Left lung (tissue), 4 donors: ENCODE measurements at regions not wholly inside any gene's neighbourhood (a gene's known extent, or its start where the extent isn't known, plus 50 kb on each side); places are given as distances from the start of the nearest gene placed in this dataset.
A peak's percentile ranks its signal among the peaks of the same experiment; 100 is the strongest.

Experiments
- ATAC-seq: fragments of 200-7000 bp; cut with Tn5 transposase; one replicate; pipeline ENCODE4 v1.9.1; 2020; ENCODE audit warnings: moderate library complexity
- DNase-seq, 4 donors: peaks; one replicate each; pipeline ENCODE4 v3.0.0-alpha.2; 2013 to 2020
- H3K27ac ChIP-seq, 2 donors: fragments of 200-600 bp; sonication (generic) in 1 of 2; one replicate each; pipeline versions ENCODE4 v1.5.0 to v1.8.0; 2020 to 2021
- H3K27me3 ChIP-seq, 2 donors: fragments of 200-600 bp; sonication (generic) in 1 of 2; one replicate each; pipeline versions ENCODE4 v1.5.0 to v1.8.0; 2020 to 2021
- H3K36me3 ChIP-seq, 2 donors: fragments of 200-600 bp; sonication (generic) in 1 of 2; one replicate each; pipeline versions ENCODE4 v1.5.0 to v1.8.0; 2020 to 2021
- H3K4me1 ChIP-seq, 2 donors: fragments of 200-600 bp; one replicate each; pipeline ENCODE4 v1.8.0; 2021
- H3K4me3 ChIP-seq, 2 donors: fragments of 200-600 bp; sonication (generic) in 1 of 2; one replicate each; pipeline versions ENCODE4 v1.5.0 to v1.8.0; 2020 to 2021; ENCODE audit warnings: mild to moderate bottlenecking in 1 of 2
- H3K9me3 ChIP-seq, 2 donors: fragments of 200-600 bp; sonication (generic) in 1 of 2; one replicate each; pipeline versions ENCODE4 v1.5.0 to v1.8.0; 2020 to 2021
- intact Hi-C, 2 donors: fragments of 100-400 bp; cut with DNase I; formaldehyde crosslinking; loops; one replicate each; pipeline versions ENCODE4 v1.11.2 to v1.14.2; 2022
- TF ChIP-seq, protein P1 (sequence below), 2 donors: fragments of 200-600 bp; sonication (generic) in 1 of 2; IDR thresholded peaks; one replicate each; pipeline versions ENCODE4 v1.5.0 to v1.8.0; 2021; ENCODE audit warnings: antibody characterized with exemption in 2 of 2
- donor health status: DM: no; HTN: yes; CAD: no.
- donor health status: DM: no; HTN: no; CAD: no.

DNA sequence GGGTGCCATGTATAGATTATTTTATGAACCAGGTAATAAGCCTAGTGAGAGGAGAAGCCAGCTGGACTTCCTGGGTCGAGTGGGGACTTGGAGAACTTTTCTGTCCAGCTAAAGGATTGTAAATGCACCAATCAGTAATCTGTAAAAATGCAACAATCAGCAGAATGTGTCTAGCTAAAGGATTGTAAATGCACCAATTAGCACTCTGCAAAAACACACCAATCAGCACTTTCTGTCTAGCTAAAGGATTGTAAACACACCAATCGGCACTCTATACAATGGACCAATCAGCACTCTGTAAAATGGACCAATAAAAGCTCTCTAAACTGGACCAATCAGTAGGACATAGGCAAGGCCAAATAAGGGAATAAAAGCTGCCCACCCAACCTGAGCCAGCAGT is 392.9 kb downstream of the KDM5D start:
- H3K36me3 ChIP-seq = no peaks in the 10 kb centered on the region
- intact Hi-C loops = no loop called here
- H3K27ac ChIP-seq = no peak overlapping the region
- no peaks in the 10 kb centered on the region for H3K27me3 ChIP-seq
- no peak for ATAC-seq
- TF ChIP-seq, protein P1, sequence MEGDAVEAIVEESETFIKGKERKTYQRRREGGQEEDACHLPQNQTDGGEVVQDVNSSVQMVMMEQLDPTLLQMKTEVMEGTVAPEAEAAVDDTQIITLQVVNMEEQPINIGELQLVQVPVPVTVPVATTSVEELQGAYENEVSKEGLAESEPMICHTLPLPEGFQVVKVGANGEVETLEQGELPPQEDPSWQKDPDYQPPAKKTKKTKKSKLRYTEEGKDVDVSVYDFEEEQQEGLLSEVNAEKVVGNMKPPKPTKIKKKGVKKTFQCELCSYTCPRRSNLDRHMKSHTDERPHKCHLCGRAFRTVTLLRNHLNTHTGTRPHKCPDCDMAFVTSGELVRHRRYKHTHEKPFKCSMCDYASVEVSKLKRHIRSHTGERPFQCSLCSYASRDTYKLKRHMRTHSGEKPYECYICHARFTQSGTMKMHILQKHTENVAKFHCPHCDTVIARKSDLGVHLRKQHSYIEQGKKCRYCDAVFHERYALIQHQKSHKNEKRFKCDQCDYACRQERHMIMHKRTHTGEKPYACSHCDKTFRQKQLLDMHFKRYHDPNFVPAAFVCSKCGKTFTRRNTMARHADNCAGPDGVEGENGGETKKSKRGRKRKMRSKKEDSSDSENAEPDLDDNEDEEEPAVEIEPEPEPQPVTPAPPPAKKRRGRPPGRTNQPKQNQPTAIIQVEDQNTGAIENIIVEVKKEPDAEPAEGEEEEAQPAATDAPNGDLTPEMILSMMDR (IDR thresholded peaks at IDR 0.05) = no peak
- DNase-seq = no peak
- no peak overlapping the region for H3K4me3 ChIP-seq
- no peaks in the 10 kb centered on the region for H3K9me3 ChIP-seq
- H3K4me1 ChIP-seq = no peaks in the 10 kb centered on the region

DNA sequence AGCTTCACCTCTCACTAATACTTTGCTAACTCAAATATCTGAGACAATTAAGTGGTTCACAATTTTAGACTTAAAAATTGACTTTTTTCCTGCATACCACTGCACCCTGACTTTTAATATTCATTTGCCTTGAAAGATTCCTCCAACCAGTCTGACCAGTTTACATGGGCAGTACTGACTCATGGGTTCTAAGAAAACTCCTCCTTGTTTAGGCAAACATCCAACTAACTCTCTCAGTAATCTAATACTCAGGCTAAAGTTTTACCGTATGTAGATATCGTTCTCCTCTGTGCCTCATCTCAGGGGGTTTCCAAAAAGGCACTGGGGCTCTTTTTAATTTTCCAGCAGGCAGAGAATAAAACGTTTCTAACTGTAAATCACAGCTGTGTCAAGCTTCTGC is 422.8 kb downstream of the KDM5D start:
- Histone ChIP-seq H3K9me3 (peaks cover 0 to 29% of the 10 kb centered on the region in 2 donors), H3K4me1 (no peaks in the 10 kb centered on the region), H3K27me3 (no peaks in the 10 kb centered on the region), H3K27ac (no peak overlapping the region), H3K4me3 (no peak overlapping the region), H3K36me3 (no peaks in the 10 kb centered on the region)
- intact Hi-C loops = no loop called here
- ATAC-seq (no peak), DNase-seq (peak in 1 of 4 donors; percentile 21)
- TF ChIP-seq, protein P1 (IDR thresholded peaks at IDR 0.05) = no peak

GRCh38 chrY:19319135-19319534 is 425.4 kb downstream of the KDM5D start:
- intact Hi-C loops = no loop called here
- H3K4me3 ChIP-seq = no peak overlapping the region
- TF ChIP-seq, protein P1 (IDR thresholded peaks at IDR 0.05) = no peak
- no peaks in the 10 kb centered on the region for H3K36me3 ChIP-seq
- H3K27ac ChIP-seq = no peak overlapping the region
- H3K27me3 ChIP-seq = no peaks in the 10 kb centered on the region
- no peaks in the 10 kb centered on the region for H3K4me1 ChIP-seq
- ATAC-seq (no peak), DNase-seq (no peak)
- H3K9me3 ChIP-seq = peaks cover 0 to 29% of the 10 kb centered on the region in 2 donors

- Histone ChIP-seq H3K4me3 (no peak overlapping the region), H3K27ac (no peak overlapping the region), H3K36me3 (no peaks in the 10 kb centered on the region), H3K27me3 (no peaks in the 10 kb centered on the region), H3K4me1 (no peaks in the 10 kb centered on the region), H3K9me3 (peaks cover 0 to 29% of the 10 kb centered on the region in 2 donors)
- DNase-seq (no peak), ATAC-seq (no peak)
- intact Hi-C loops = no loop called here
- TF ChIP-seq, protein P1 (IDR thresholded peaks at IDR 0.05) = no peak
Measured at GRCh38 chrY:19317271-19317987, 427.1 kb downstream of the KDM5D start.

- DNase-seq (no peak), ATAC-seq (no peak)
- no peaks in the 10 kb centered on the region for H3K36me3 ChIP-seq
- intact Hi-C loops = no loop called here
- H3K4me3 ChIP-seq = no peak overlapping the region
- no peaks in the 10 kb centered on the region for H3K4me1 ChIP-seq
- no peak overlapping the region for H3K27ac ChIP-seq
- H3K27me3 ChIP-seq = no peaks in the 10 kb centered on the region
- TF ChIP-seq, protein P1 (IDR thresholded peaks at IDR 0.05) = no peak
- no peaks in the 10 kb centered on the region for H3K9me3 ChIP-seq
Measured at GRCh38 chrY:19307627-19308026, 436.9 kb downstream of the KDM5D start.
